ENCODE measurements at regions not wholly inside any gene's neighbourhood (a gene's known extent, or its start where the extent isn't known, plus 50 kb on each side); places are given as distances from the start of the nearest gene placed in this dataset.

DNA sequence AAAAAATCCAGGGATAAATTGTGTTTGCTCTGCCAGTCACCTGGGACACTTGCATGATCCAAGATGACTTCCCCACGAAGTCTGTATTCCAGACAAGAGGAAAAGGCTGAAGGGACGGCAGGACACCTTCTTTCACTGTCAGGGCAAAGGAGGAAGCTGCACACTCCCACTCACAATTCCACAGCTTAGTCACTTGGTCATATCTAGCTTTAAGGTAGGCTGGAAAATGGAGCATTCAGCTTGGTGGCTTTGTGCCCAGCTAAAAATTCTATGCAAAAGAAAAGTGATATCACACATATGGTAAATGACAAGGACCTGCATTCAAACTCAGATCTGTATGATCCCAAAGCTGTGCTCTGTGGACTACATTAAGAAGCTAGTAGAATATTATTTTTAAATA lies 109.2 kb upstream of the TPM1 start:
- TF ChIP-seq, protein P1, sequence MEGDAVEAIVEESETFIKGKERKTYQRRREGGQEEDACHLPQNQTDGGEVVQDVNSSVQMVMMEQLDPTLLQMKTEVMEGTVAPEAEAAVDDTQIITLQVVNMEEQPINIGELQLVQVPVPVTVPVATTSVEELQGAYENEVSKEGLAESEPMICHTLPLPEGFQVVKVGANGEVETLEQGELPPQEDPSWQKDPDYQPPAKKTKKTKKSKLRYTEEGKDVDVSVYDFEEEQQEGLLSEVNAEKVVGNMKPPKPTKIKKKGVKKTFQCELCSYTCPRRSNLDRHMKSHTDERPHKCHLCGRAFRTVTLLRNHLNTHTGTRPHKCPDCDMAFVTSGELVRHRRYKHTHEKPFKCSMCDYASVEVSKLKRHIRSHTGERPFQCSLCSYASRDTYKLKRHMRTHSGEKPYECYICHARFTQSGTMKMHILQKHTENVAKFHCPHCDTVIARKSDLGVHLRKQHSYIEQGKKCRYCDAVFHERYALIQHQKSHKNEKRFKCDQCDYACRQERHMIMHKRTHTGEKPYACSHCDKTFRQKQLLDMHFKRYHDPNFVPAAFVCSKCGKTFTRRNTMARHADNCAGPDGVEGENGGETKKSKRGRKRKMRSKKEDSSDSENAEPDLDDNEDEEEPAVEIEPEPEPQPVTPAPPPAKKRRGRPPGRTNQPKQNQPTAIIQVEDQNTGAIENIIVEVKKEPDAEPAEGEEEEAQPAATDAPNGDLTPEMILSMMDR (conservative IDR thresholded peaks at IDR 0.05; ENCODE audit: low read depth, low read length): no peak
- TF ChIP-seq EZH2 (IDR thresholded peaks at IDR 0.05; ENCODE audit: borderline replicate concordance, low read depth, low read length, poor library complexity, severe bottlenecking): no peak

All from A673 (cell line).